OCI-LY3 (cell line): ENCODE measurements at regions not wholly inside any gene's neighbourhood (a gene's known extent, or its start where the extent isn't known, plus 50 kb on each side); places are given as distances from the start of the nearest gene placed in this dataset.

ENCODE experiments used
- H2AFZ ChIP-seq: fragments of 200-600, 300-600 bp; shearing (Covaris generic); 2 replicates; pipeline ENCODE4 v1.6.0; 2014; ENCODE audit warnings: antibody characterized with exemption, low read depth, low read length
- H3K27ac ChIP-seq: fragments of 200-600, 300-600 bp; sonication (generic); 2 replicates; pipeline ENCODE4 v1.5.1; 2014; ENCODE audit warnings: mild to moderate bottlenecking, low read length, moderate library complexity, mixed read lengths
- H3K27me3 ChIP-seq: fragments of 200-600, 300-600 bp; sonication (generic); 2 replicates; pipeline ENCODE4 v1.6.1; 2014; ENCODE audit warnings: low read depth, low read length, mixed read lengths
- H3K36me3 ChIP-seq: fragments of 200-600, 300-600 bp; sonication (generic); replicated peaks from 2 replicates; pipeline ENCODE3; 2014; ENCODE audit warnings: low read depth, low read length, mixed read lengths
- H3K4me1 ChIP-seq: fragments of 300-600, 200-600 bp; sonication (generic); 2 replicates; pipeline ENCODE4 v1.6.1; 2014; ENCODE audit warnings: low read length, mixed read lengths
- H3K4me2 ChIP-seq: fragments of 200-600, 300-600 bp; sonication (generic); 2 replicates; pipeline ENCODE4 v1.6.1; 2014; ENCODE audit warnings: low read length, mixed read lengths
- H3K4me3 ChIP-seq: fragments of 300-600, 200-600 bp; sonication (generic); 2 replicates; pipeline ENCODE4 v1.5.1; 2014; ENCODE audit warnings: antibody characterized with exemption, mild to moderate bottlenecking, low read length, moderate library complexity
- H3K79me2 ChIP-seq: fragments of 300-600, 200-600 bp; shearing (Covaris generic); 2 replicates; pipeline ENCODE4 v1.6.1; 2014; ENCODE audit warnings: mild to moderate bottlenecking, low read length, mixed read lengths
- H3K9ac ChIP-seq: fragments of 300-600, 200-600 bp; shearing (Covaris generic); 2 replicates; pipeline ENCODE4 v1.6.0; 2014; ENCODE audit warnings: mild to moderate bottlenecking, low read length, moderate library complexity
- H3K9me3 ChIP-seq: fragments of 200-600, 300-600 bp; shearing (Covaris generic); 2 replicates; pipeline ENCODE4 v1.6.1; 2014; ENCODE audit warnings: low read length, mixed read lengths; ENCODE audit not compliant: insufficient read depth
- H4K20me1 ChIP-seq: fragments of 200-600, 300-600 bp; sonication (generic); 2 replicates; pipeline ENCODE4 v1.6.1; 2016; ENCODE audit warnings: low read length, mixed read lengths; ENCODE audit not compliant: insufficient read depth
- EZH2phosphoT487 ChIP-seq: fragments of 200-600 bp; shearing (Covaris generic); IDR thresholded peaks from 2 replicates; pipeline ENCODE4 v1.6.1; 2018; ENCODE audit warnings: antibody characterized with exemption, mixed run types, low read depth
- TF ChIP-seq, protein P1 (sequence below): fragments of 200-600, 300-600 bp; sonication (generic); IDR thresholded peaks from 2 replicates; pipeline ENCODE4 v1.5.1; 2014; ENCODE audit warnings: antibody characterized with exemption, low read length, low read depth

DNA sequence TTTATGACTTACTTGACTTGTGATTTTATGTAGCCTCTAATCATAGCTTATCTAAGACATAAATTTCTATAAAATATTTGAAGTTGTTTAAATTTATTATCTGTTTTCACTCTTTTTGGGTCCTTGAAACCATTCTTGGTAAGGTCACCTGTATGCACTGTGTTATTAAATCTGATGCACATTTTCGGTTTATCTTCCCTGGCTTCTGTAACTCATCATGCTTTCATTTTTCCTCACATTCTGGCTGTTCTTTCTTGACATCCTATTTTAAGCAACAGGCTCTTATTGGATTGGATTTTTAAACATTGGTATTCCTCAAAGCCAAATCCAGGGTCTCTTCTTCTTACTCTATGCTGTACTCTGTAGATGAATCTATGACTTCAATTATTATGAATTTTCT, 341.6 kb downstream of the TGFB2 start:
- no peak overlapping the region for H3K4me2 ChIP-seq
- TF ChIP-seq EZH2phosphoT487 = no peak
- TF ChIP-seq, protein P1, sequence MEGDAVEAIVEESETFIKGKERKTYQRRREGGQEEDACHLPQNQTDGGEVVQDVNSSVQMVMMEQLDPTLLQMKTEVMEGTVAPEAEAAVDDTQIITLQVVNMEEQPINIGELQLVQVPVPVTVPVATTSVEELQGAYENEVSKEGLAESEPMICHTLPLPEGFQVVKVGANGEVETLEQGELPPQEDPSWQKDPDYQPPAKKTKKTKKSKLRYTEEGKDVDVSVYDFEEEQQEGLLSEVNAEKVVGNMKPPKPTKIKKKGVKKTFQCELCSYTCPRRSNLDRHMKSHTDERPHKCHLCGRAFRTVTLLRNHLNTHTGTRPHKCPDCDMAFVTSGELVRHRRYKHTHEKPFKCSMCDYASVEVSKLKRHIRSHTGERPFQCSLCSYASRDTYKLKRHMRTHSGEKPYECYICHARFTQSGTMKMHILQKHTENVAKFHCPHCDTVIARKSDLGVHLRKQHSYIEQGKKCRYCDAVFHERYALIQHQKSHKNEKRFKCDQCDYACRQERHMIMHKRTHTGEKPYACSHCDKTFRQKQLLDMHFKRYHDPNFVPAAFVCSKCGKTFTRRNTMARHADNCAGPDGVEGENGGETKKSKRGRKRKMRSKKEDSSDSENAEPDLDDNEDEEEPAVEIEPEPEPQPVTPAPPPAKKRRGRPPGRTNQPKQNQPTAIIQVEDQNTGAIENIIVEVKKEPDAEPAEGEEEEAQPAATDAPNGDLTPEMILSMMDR = no peak
- no peaks in the 10 kb centered on the region for H3K4me1 ChIP-seq
- H3K9ac ChIP-seq = no peak overlapping the region
- H3K9me3 ChIP-seq = no peaks in the 10 kb centered on the region
- H3K27ac ChIP-seq = no peak overlapping the region
- H4K20me1 ChIP-seq = no peaks in the 10 kb centered on the region
- H3K36me3 ChIP-seq = no peaks in the 10 kb centered on the region
- no peaks in the 10 kb centered on the region for H3K79me2 ChIP-seq
- peaks cover 7% of the 10 kb centered on the region; the same call in 1 of the 2 replicates for H3K27me3 ChIP-seq
- H2AFZ ChIP-seq = no peak overlapping the region
- no peak overlapping the region for H3K4me3 ChIP-seq

DNA sequence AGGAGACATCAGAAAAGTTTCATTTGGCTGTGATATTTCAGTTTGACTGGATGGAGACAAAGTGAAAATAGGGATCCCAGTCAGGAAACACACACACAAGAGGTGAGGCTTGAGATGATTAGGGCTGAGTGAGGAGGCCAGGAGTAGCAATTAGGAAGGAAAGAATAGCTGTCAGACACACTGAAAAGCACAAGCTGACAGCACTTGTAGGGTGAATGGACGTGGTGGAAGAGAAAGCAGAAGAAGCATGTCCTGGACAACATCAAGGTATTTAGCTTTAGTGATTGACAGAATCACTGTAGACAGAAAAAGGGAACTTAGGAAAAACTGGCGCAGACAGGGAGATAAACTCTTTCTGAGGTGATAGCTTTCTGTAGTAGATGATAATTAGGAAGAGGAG, 347.7 kb downstream of the TGFB2 start:
- H3K4me1 ChIP-seq = no peaks in the 10 kb centered on the region
- no peaks in the 10 kb centered on the region for H4K20me1 ChIP-seq
- no peak overlapping the region for H3K9ac ChIP-seq
- no peak overlapping the region for H3K4me3 ChIP-seq
- no peak overlapping the region for H3K27ac ChIP-seq
- H3K79me2 ChIP-seq = no peaks in the 10 kb centered on the region
- no peak overlapping the region for H2AFZ ChIP-seq
- no peak overlapping the region for H3K4me2 ChIP-seq
- no peak for TF ChIP-seq EZH2phosphoT487
- TF ChIP-seq, protein P1 = no peak
- no peaks in the 10 kb centered on the region for H3K36me3 ChIP-seq
- no peaks in the 10 kb centered on the region for H3K9me3 ChIP-seq
- H3K27me3 ChIP-seq = peaks cover 12% of the 10 kb centered on the region; the same call in 1 of the 2 replicates

- H2AFZ ChIP-seq = no peak overlapping the region
- TF ChIP-seq, protein P1 = no peak
- H3K27me3 ChIP-seq = peaks cover 12% of the 10 kb centered on the region; the same call in 1 of the 2 replicates
- H4K20me1 ChIP-seq = no peaks in the 10 kb centered on the region
- no peaks in the 10 kb centered on the region for H3K9me3 ChIP-seq
- H3K79me2 ChIP-seq = no peaks in the 10 kb centered on the region
- H3K4me3 ChIP-seq = no peak overlapping the region
- no peak overlapping the region for H3K9ac ChIP-seq
- H3K36me3 ChIP-seq = no peaks in the 10 kb centered on the region
- H3K27ac ChIP-seq = no peak overlapping the region
- H3K4me1 ChIP-seq = no peaks in the 10 kb centered on the region
- H3K4me2 ChIP-seq = no peak overlapping the region
Measured at GRCh38 chr1:218693599-218693998, 348.5 kb downstream of the TGFB2 start.

DNA sequence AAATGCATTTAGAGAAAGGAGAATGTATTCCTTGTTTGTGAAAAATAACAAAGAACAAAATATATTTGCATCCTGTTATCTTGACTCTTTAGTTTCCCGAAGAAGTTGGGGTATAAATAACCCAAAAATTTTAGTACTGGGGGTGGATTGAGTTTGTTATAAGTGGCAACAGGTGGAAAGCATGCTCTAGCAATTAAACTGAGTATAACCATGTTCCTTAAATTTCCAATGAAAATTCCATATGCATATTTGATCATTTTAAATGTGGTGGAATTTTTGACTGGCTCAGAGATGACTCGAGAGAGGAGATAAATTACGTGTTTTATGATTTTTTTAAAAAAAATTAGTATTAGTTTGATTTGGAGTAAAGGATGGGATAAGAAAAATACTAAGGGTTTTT, 348.9 kb downstream of the TGFB2 start:
- H2AFZ ChIP-seq = no peak overlapping the region
- H3K4me3 ChIP-seq = no peak overlapping the region
- H3K27me3 ChIP-seq = peaks cover 12% of the 10 kb centered on the region; the same call in 1 of the 2 replicates
- no peaks in the 10 kb centered on the region for H3K36me3 ChIP-seq
- H3K27ac ChIP-seq = no peak overlapping the region
- H4K20me1 ChIP-seq = no peaks in the 10 kb centered on the region
- no peaks in the 10 kb centered on the region for H3K9me3 ChIP-seq
- H3K4me1 ChIP-seq = no peaks in the 10 kb centered on the region
- H3K4me2 ChIP-seq = no peak overlapping the region
- H3K9ac ChIP-seq = no peak overlapping the region
- H3K79me2 ChIP-seq = no peaks in the 10 kb centered on the region
- no peak for TF ChIP-seq EZH2phosphoT487
- TF ChIP-seq, protein P1 = no peak
